K562 (cell line): ENCODE measurements at regions not wholly inside any gene's neighbourhood (a gene's known extent, or its start where the extent isn't known, plus 50 kb on each side); places are given as distances from the start of the nearest gene placed in this dataset.

Source experiments
- ATAC-seq: fragments of 200-7000 bp; cut with Tn5 transposase; 3 replicates; pipeline ENCODE4 v1.9.1; 2020; ENCODE audit warnings: moderate library complexity
- BruUV-seq: library from RNA; stranded (reverse); fragments of 400-500 nt; replicated peaks from 2 replicates; lab custom pipeline; 2021; lab: Mats Ljungman, UMichigan
- CTCF ChIA-PET: fragments of 300-600 bp; formaldehyde crosslinking; extraction: SDS; loops from one replicate; lab custom pipeline; 2021; ENCODE audit warnings: low intra/inter-chr PET ratio; lab: Yijun Ruan, JAX
- POLR2A ChIA-PET: fragments of 300-600, 350-650 bp; sonication (Branson Sonifier 250); formaldehyde crosslinking; extraction: SDS; loops from one replicate; lab custom pipeline; 2021; ENCODE audit warnings: antibody characterized with exemption, inconsistent platforms; lab: Yijun Ruan, JAX
- DNase-seq, 4 experiments: peaks; one replicate each; pipeline versions ENCODE4 v3.0.0 to v3.0.0-alpha.2; 2011 to 2018; ENCODE audit warnings: low spot score in 3 of 4, mixed read lengths in 3 of 4; ENCODE audit errors: extremely low read depth in 1 of 4
- FAIRE-seq: peaks from 2 replicates; lab custom pipeline; 2011; peaks lifted over from hg19 to GRCh38; lab: Jason Lieb, UNC
- H2AFZ ChIP-seq: 2 replicates; pipeline ENCODE4 v1.6.0; 2011; ENCODE audit warnings: low read depth, low read length, control low read depth, inconsistent platforms
- H3K27ac ChIP-seq: fragments of 200-600 bp; 3 replicates; pipeline ENCODE4 v1.8.0; 2011; ENCODE audit warnings: low read depth, mild to moderate bottlenecking, control low read depth, inconsistent platforms, low read length, moderate library complexity, mixed read lengths; ENCODE audit errors: extremely low read depth
- H3K27me3 ChIP-seq, 2 experiments: fragments of 300-600 bp in 1 of 2; 2 replicates in 1 of 2; 3 replicates in 1 of 2; pipeline versions ENCODE4 v1.6.0 to v1.8.0; 2011; ENCODE audit warnings: inconsistent platforms in 2 of 2, low read length in 2 of 2, mild to moderate bottlenecking in 1 of 2, mixed read lengths in 1 of 2, moderate library complexity in 1 of 2; ENCODE audit not compliant: control insufficient read depth in 2 of 2, insufficient read depth in 2 of 2
- H3K36me3 ChIP-seq: fragments of 300-600 bp; 3 replicates; pipeline ENCODE4 v1.8.0; 2011; ENCODE audit warnings: mild to moderate bottlenecking, low read length, inconsistent platforms; ENCODE audit not compliant: control insufficient read depth, insufficient read depth
- H3K4me1 ChIP-seq, 2 experiments: fragments of 200-600 bp in 1 of 2; replicated peaks in 1 of 2; 2 replicates in 1 of 2; 3 replicates in 1 of 2; pipeline versions ENCODE4 v1.5.1 to v1.8.0; 2011; ENCODE audit warnings: inconsistent platforms in 2 of 2, low read length in 2 of 2, mild to moderate bottlenecking in 1 of 2, mixed read lengths in 1 of 2, moderate library complexity in 1 of 2; ENCODE audit not compliant: control insufficient read depth in 2 of 2, insufficient read depth in 2 of 2
- H3K4me2 ChIP-seq: 2 replicates; pipeline ENCODE4 v1.6.1; 2011; ENCODE audit warnings: low read length, control low read depth, inconsistent platforms, mixed read lengths; ENCODE audit not compliant: insufficient read depth
- H3K4me3 ChIP-seq: fragments of 200-600 bp; sonication (generic), shearing (Covaris generic); 2 replicates; pipeline ENCODE4 v1.5.1; 2016; ENCODE audit warnings: control low read depth, inconsistent platforms
- H3K79me2 ChIP-seq: fragments of 200-600 bp; 3 replicates; pipeline ENCODE4 v1.8.0; 2011; ENCODE audit warnings: low read length, inconsistent platforms; ENCODE audit not compliant: control insufficient read depth, insufficient read depth
- H3K9ac ChIP-seq, 2 experiments: 2 replicates each; pipeline versions ENCODE4 v1.6.0 to v1.6.1; 2011; ENCODE audit warnings: low read depth in 2 of 2, low read length in 2 of 2, control low read depth in 1 of 2, inconsistent platforms in 1 of 2, mild to moderate bottlenecking in 1 of 2, mixed read lengths in 1 of 2; ENCODE audit not compliant: insufficient read depth in 1 of 2
- H3K9me1 ChIP-seq: one replicate; pipeline ENCODE4 v1.6.0; 2011; ENCODE audit warnings: inconsistent platforms, mild to moderate bottlenecking, low read length, moderate library complexity; ENCODE audit not compliant: control insufficient read depth, insufficient read depth
- H3K9me3 ChIP-seq: replicated peaks from 2 replicates; pipeline ENCODE4 v1.5.1; 2011; ENCODE audit warnings: low read depth, low read length, inconsistent platforms; ENCODE audit not compliant: control insufficient read depth, insufficient read depth
- H4K20me1 ChIP-seq: replicated peaks from 2 replicates; pipeline ENCODE4 v1.6.1; 2011; ENCODE audit warnings: low read length, inconsistent platforms, mixed read lengths; ENCODE audit not compliant: control insufficient read depth, insufficient read depth
- BCLAF1 ChIP-seq, 2 experiments: fragments of 450-650 bp in 1 of 2; IDR thresholded peaks; 2 replicates each; pipeline ENCODE4 v1.6.1; 2011 to 2017; ENCODE audit warnings: low read depth in 2 of 2, antibody characterized with exemption in 1 of 2, borderline replicate concordance in 1 of 2, low read length in 1 of 2, mild to moderate bottlenecking in 1 of 2, mixed read lengths in 1 of 2; ENCODE audit not compliant: control insufficient read depth in 1 of 2
- CBX5 ChIP-seq: IDR thresholded peaks from 2 replicates; pipeline ENCODE4 v1.6.1; 2014; ENCODE audit warnings: low read depth, borderline replicate concordance
- FIP1L1 ChIP-seq: fragments of 200-400 bp; formaldehyde crosslinking; IDR thresholded peaks from 2 replicates; pipeline ENCODE4 v1.6.1; 2018; ENCODE audit warnings: mild to moderate bottlenecking, low read depth, low read length; ENCODE audit not compliant: poor library complexity, severe bottlenecking
- PKNOX1 ChIP-seq: fragments of 450-650 bp; IDR thresholded peaks from 2 replicates; pipeline ENCODE4 v1.6.1; 2016
- PPARD ChIP-seq: fragments of 250-450 bp; sonication (Bioruptor Pico); IDR thresholded peaks from 2 replicates; pipeline ENCODE4 v1.8.0; 2022; ENCODE audit warnings: inconsistent platforms, mild to moderate bottlenecking, moderate library complexity
- RERE ChIP-seq: sonication (generic); formaldehyde crosslinking; IDR thresholded peaks from 2 replicates; pipeline ENCODE4 v1.8.0; 2023; ENCODE audit warnings: missing genetic modification reagents, mild to moderate bottlenecking, borderline replicate concordance
- SIRT6 ChIP-seq: IDR thresholded peaks from one replicate; pipeline ENCODE4 v1.6.1; 2012; ENCODE audit warnings: low read depth, mild to moderate bottlenecking, control low read depth, inconsistent platforms, low read length, moderate library complexity
- SNIP1 ChIP-seq: fragments of 450-650 bp; IDR thresholded peaks from 2 replicates; pipeline ENCODE4 v1.7.1; 2017; ENCODE audit warnings: low read depth, mild to moderate bottlenecking
- TGIF2 ChIP-seq: sonication (generic); formaldehyde crosslinking; IDR thresholded peaks from 2 replicates; pipeline ENCODE4 v1.8.1; 2022; ENCODE audit warnings: mild to moderate bottlenecking, missing genetic modification reagents, moderate library complexity
- USF2 ChIP-seq: sonication (generic); formaldehyde crosslinking; IDR thresholded peaks from 2 replicates; pipeline ENCODE4 v1.5.0; 2020; ENCODE audit warnings: missing genetic modification reagents
- WGBS: fragments of 100-300 bp; shearing (Covaris generic); methylation state at CpG from one replicate; pipeline ENCODE4 v1.1.6; 2016; ENCODE audit warnings: low coverage, mixed read lengths; ENCODE audit not compliant: insufficient coverage; ENCODE audit errors: missing lambda C conversion rate; 5-methylcytosine and 5-hydroxymethylcytosine counted together
- in situ Hi-C: fragments of 300-500 bp; cut with MboI; formaldehyde crosslinking; loops from 4 replicates; pipeline ENCODE4 v1.15.0; 2018; ENCODE audit warnings: inconsistent platforms, mixed read lengths
- intact Hi-C: fragments of 100-400 bp; cut with micrococcal nuclease; formaldehyde crosslinking; loops from 2 replicates; pipeline ENCODE4 v1.14.2; 2022

- H3K27me3 ChIP-seq, result no peaks in the 10 kb centered on the region
- no peaks in the 10 kb centered on the region for H3K36me3 ChIP-seq
- no peaks in the 10 kb centered on the region; the same call in 1 of the 2 replicates for H3K9me3 ChIP-seq
- ChIA-PET CTCF (no interaction called here), POLR2A (no interaction called here)
- intact Hi-C loops, result no loop called here
- 0% methylated on average over 1 of the region's 1 CpG for WGBS
- H3K79me2 ChIP-seq, result no peaks in the 10 kb centered on the region
- in situ Hi-C loops, result no loop called here
- no peak overlapping the region for H3K9ac ChIP-seq
- no peak for DNase-seq
- ATAC-seq, result no peak
- no peak overlapping the region for H3K27ac ChIP-seq
- BruUV-seq, result no TSS peak
- no peaks in the 10 kb centered on the region for H3K9me1 ChIP-seq
- H3K4me2 ChIP-seq, result no peak overlapping the region
- no peaks in the 10 kb centered on the region for H4K20me1 ChIP-seq
- no peak for FAIRE-seq
- no peaks in the 10 kb centered on the region for H3K4me1 ChIP-seq
- no peak overlapping the region for H2AFZ ChIP-seq
- H3K4me3 ChIP-seq, result no peak overlapping the region
- no peak for TF ChIP-seq SNIP1
- TF ChIP-seq PKNOX1, result no peak
- TF ChIP-seq CBX5, result no peak
- TF ChIP-seq USF2 (CRISPR knock-in tag), result no peak
- TF ChIP-seq SIRT6, result no peak
- no peak for TF ChIP-seq RERE
- TF ChIP-seq PPARD (CRISPR knock-in tag), result no peak
- TF ChIP-seq TGIF2 (CRISPR knock-in tag), result no peak
- no peak for TF ChIP-seq FIP1L1
- no peak for TF ChIP-seq BCLAF1 (IDR thresholded peaks at IDR 0.05; ENCODE audit: borderline replicate concordance in 1 of 2, control insufficient read depth in 1 of 2, low read depth in 2 of 2, low read length in 1 of 2)
Measured at GRCh38 chr16:76970745-76971099, 220.3 kb upstream of the MON1B start.
